HG03039 (cell line): ENCODE measurements at regions not wholly inside any gene's neighbourhood (a gene's known extent, or its start where the extent isn't known, plus 50 kb on each side); places are given as distances from the start of the nearest gene placed in this dataset.
"Not testable (repeated sequence)": the region's sequence is repeated elsewhere in the genome, so short reads cannot be mapped to it uniquely, and the experiment has no call there.

Source experiments
- ATAC-seq: cut with Tn5 transposase; IDR thresholded peaks from one replicate; pipeline ENCODE4 v1.9.1; 2021; ENCODE audit warnings: mild to moderate bottlenecking, moderate library complexity; ENCODE audit not compliant: unreplicated experiment

DNA sequence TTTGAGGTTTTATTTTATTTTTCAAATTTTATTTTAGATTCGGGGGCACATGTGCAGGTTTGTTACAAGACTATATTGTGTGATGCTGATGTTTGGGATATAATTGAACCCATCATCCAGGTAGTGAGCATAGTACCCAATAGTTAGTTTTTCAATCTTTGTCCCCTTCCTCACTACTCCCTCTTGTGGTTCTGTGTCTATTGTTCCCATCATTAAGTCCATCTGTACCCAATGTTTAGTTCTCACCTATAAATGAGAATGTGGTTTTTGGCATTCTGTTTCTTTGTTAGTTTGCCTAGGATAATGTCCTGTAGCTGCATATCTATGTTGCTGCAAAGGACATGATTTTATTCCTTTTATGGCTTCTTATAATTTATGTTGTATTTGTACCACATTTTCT is 767.2 kb upstream of the ADGRL3 start:
- no peak for ATAC-seq

- ATAC-seq: no peak
Observed at GRCh38 chr4:60443068-60443467, 757.1 kb upstream of the ADGRL3 start.

GRCh38 chr4:60443796-60444195 is 756.3 kb upstream of the ADGRL3 start:
- ATAC-seq: no peak

GRCh38 chr4:60450054-60450453 is 750.1 kb upstream of the ADGRL3 start:
- ATAC-seq: no peak

GRCh38 chr4:60452266-60452665 is 747.9 kb upstream of the ADGRL3 start:
- ATAC-seq: no peak

DNA sequence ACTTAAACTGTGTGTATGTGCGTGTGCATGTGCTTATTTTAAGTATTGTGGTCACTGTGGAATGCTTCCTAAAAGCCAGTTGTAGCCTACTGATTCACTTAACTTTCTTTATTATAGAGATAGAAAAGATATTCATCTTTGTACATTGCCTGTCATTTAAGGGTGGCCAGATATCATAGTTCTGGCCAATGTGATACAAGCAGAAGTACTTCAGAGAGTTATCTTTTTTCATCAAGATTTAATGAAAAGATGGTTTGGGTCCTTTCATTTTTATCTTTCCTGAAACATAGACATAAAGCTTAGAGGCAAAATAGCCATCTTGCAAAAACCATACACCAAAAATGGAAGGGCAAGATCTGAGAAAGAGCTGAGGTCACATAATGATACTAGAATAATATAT is 744.7 kb upstream of the ADGRL3 start:
- no peak for ATAC-seq

GRCh38 chr4:60461551-60461950 is 738.6 kb upstream of the ADGRL3 start:
- no peak for ATAC-seq

GRCh38 chr4:60463857-60464502 is 736.1 kb upstream of the ADGRL3 start:
- no peak for ATAC-seq

- ATAC-seq: no peak
Observed at GRCh38 chr4:60482921-60483351, 717.2 kb upstream of the ADGRL3 start.

- ATAC-seq: no peak
Observed at GRCh38 chr4:60485276-60485675, 714.9 kb upstream of the ADGRL3 start.

- not testable (repeated sequence) for ATAC-seq
Observed at GRCh38 chr4:60487118-60487761, 712.9 kb upstream of the ADGRL3 start.

GRCh38 chr4:60500810-60501209 is 699.3 kb upstream of the ADGRL3 start:
- no peak for ATAC-seq

DNA sequence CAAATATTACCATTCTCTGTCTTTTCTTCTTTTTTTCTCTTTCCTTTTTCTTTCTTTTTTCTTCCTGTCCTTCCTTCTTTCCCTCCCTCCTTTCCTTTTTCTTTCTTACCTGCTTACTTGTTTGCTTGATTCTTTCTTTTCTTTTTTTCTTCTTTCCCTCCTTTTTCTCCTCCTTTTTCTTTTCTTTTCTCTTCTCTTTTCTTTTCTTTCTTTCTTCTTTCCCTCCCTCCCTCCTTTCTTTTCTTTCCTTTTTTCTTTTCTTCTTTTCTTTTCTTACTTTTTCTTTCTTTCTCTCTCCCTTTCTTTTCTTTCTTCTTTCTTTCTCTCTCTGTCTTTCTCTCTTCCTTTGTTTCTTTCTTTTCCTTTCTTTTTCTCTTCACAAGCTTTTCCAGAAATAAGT is 697.4 kb upstream of the ADGRL3 start:
- no peak for ATAC-seq

DNA sequence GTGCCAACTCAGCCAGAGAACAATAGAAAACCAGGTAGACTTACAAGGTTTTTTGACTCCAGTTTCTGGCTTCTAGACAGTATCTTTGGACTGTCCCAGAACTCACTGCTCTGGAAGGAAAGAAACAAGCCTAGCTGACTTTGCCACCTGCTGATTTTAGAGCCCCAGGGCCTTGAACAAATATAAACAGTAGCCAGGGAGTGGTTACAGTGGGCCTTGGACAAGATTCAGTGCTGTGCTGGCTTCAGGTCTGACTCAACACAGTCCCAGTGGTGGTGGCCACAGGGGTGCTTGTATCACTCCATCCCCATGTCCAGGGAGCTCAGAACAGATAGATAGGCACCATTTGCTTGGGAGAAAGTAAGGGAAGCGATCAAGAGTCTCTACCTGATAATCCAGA is 694.1 kb upstream of the ADGRL3 start:
- no peak for ATAC-seq

- no peak for ATAC-seq
Observed at GRCh38 chr4:60522265-60522664, 677.9 kb upstream of the ADGRL3 start.

DNA sequence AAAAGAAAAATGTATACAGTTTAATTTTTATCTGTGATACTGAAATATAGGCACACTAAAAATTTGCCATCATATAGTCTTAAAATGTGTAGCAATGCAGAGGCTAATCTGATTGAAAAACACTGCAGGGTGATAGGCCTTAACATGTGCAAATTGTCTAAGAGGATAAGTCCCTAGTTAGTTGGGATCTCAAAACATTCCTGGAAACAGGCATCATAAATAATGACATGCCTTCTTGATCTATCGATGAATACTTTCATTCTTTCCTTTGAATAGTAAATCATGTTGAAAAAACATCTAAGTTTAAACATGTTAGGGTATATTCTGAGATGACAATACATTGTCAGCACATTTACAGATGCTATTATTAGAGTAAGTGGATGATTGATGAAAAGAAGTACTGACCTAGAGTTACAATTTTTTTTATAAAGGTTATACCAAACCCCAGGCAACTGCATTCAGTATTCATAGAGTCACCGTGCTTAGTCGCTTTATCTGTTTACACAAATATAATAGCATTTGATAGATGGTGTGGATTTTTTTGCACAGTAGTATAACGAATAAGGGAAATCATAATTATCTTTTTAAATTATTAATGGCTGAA is 668.2 kb upstream of the ADGRL3 start:
- no peak for ATAC-seq

GRCh38 chr4:60544981-60545380 is 655.1 kb upstream of the ADGRL3 start:
- no peak for ATAC-seq

GRCh38 chr4:60562334-60562733 is 637.8 kb upstream of the ADGRL3 start:
- no peak for ATAC-seq

GRCh38 chr4:60565558-60565957 is 634.6 kb upstream of the ADGRL3 start:
- no peak for ATAC-seq

DNA sequence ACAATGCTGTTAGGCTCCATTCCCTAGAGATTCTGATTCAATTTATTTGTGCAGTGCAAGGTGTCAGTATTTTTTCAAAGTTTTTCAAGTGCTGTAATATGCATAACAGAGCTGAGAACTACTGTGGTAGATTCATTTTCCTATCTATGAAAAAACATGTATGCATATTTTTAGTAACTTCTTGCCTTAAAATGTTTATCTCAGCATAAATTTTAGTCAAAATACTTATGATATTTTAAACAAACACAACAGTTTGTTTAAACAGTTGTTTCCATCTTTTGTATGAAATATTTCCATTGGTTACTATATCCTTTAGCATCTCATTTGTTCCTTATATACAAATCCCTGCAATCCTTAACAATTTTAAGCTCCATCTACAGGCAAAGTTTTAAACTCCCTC is 624.8 kb upstream of the ADGRL3 start:
- ATAC-seq: no peak

- no peak for ATAC-seq
Observed at GRCh38 chr4:60579335-60579734, 620.8 kb upstream of the ADGRL3 start.

DNA sequence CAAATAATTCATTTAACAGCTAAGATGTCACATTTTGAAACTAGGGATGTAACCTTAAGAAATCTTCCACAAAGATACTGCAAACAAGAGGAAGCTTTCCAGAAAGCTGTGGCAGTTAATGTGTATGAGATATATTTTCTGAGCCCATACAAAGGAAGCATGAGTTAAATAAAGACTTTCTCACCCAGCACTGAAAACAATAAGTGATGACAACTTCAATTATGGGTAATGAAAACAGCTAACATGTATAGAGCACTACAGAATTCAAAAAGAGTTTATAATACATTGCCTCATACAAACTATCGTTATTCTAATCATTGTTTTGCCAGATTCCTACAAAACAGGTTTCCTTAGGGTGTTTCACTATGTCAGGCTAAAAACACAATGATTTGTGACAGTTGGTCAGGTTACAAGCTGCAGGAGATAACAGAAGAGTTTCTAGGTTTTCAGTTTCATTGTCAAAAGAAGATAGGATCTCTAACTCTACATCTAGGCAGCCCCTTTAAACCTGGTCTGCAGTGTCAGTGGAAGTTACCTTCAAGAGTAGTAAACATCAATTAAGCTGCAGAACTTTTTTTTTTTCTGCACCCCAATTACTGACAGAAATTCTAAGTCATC is 618.1 kb upstream of the ADGRL3 start:
- ATAC-seq: no peak
